ENCODE measurements at regions not wholly inside any gene's neighbourhood (a gene's known extent, or its start where the extent isn't known, plus 50 kb on each side); places are given as distances from the start of the nearest gene placed in this dataset.

GRCh38 chr20:22810030-22810429 lies 225.1 kb upstream of the SSTR4 start:
- peaks cover 3% of the 10 kb centered on the region for H3K9me3 Mint-ChIP-seq (ENCODE audit: unreplicated experiment)
- no peak overlapping the region for H3K27ac Mint-ChIP-seq (ENCODE audit: unreplicated experiment)

GRCh38 chr20:22810626-22811569 lies 224.2 kb upstream of the SSTR4 start:
- H3K27ac Mint-ChIP-seq (ENCODE audit: unreplicated experiment), result no peak overlapping the region
- no peak for TF ChIP-seq CTCF (IDR thresholded peaks at IDR 0.05; ENCODE audit: partially characterized antibody, unreplicated experiment)
- DNase-seq, result no peak

More at GRCh38 chr20:22810030-22810429, 225.1 kb upstream of the SSTR4 start:
- Mint-ChIP-seq H3K27me3 (ENCODE audit: unreplicated experiment) (peaks cover 2% of the 10 kb centered on the region), H3K4me1 (ENCODE audit: low read depth, unreplicated experiment) (no peaks in the 10 kb centered on the region), H3K36me3 (ENCODE audit: unreplicated experiment) (no peaks in the 10 kb centered on the region), H3K4me3 (ENCODE audit: unreplicated experiment) (no peak overlapping the region)
- TF ChIP-seq CTCF (IDR thresholded peaks at IDR 0.05; ENCODE audit: partially characterized antibody, unreplicated experiment), result no peak
- DNase-seq, result no peak

GRCh38 chr20:22814471-22815205 lies 220.5 kb upstream of the SSTR4 start:
- Mint-ChIP-seq H3K4me1 (ENCODE audit: low read depth, unreplicated experiment) (no peaks in the 10 kb centered on the region), H3K36me3 (ENCODE audit: unreplicated experiment) (no peaks in the 10 kb centered on the region), H3K4me3 (ENCODE audit: unreplicated experiment) (no peak overlapping the region), H3K27me3 (ENCODE audit: unreplicated experiment) (peaks cover 2% of the 10 kb centered on the region), H3K9me3 (ENCODE audit: unreplicated experiment) (peaks cover 1% of the 10 kb centered on the region), H3K27ac (ENCODE audit: unreplicated experiment) (no peak overlapping the region)
- TF ChIP-seq CTCF (IDR thresholded peaks at IDR 0.05; ENCODE audit: partially characterized antibody, unreplicated experiment), result no peak
- DNase-seq, result no peak

More at GRCh38 chr20:22810626-22811569, 224.2 kb upstream of the SSTR4 start:
- Mint-ChIP-seq H3K4me1 (ENCODE audit: low read depth, unreplicated experiment) (no peaks in the 10 kb centered on the region), H3K9me3 (ENCODE audit: unreplicated experiment) (peaks cover 3% of the 10 kb centered on the region), H3K4me3 (ENCODE audit: unreplicated experiment) (no peak overlapping the region), H3K27me3 (ENCODE audit: unreplicated experiment) (peaks cover 2% of the 10 kb centered on the region), H3K36me3 (ENCODE audit: unreplicated experiment) (no peaks in the 10 kb centered on the region)

- Mint-ChIP-seq H3K4me1 (ENCODE audit: low read depth, unreplicated experiment) (no peaks in the 10 kb centered on the region), H3K4me3 (ENCODE audit: unreplicated experiment) (no peak overlapping the region), H3K27ac (ENCODE audit: unreplicated experiment) (no peak overlapping the region), H3K36me3 (ENCODE audit: unreplicated experiment) (no peaks in the 10 kb centered on the region), H3K9me3 (ENCODE audit: unreplicated experiment) (no peaks in the 10 kb centered on the region), H3K27me3 (ENCODE audit: unreplicated experiment) (peaks cover 2% of the 10 kb centered on the region)
- no peak for DNase-seq
- no peak for TF ChIP-seq CTCF (IDR thresholded peaks at IDR 0.05; ENCODE audit: partially characterized antibody, unreplicated experiment)
Measured at GRCh38 chr20:22815206-22815551, 219.9 kb upstream of the SSTR4 start.

All from glutamatergic neuron (in vitro differentiated cells).